HepG2 (cell line): ENCODE measurements at regions not wholly inside any gene's neighbourhood (a gene's known extent, or its start where the extent isn't known, plus 50 kb on each side); places are given as distances from the start of the nearest gene placed in this dataset.

Experiments used
- DMAP1 ChIP-seq: IDR thresholded peaks from 2 replicates; pipeline ENCODE4 v1.6.1; 2016
- EP300 ChIP-seq, 3 experiments: sonication (generic) in 1 of 3; formaldehyde crosslinking in 1 of 3; IDR thresholded peaks; 2 replicates each; pipeline versions ENCODE4 v1.5.1 to v1.6.1; 2011 to 2020; ENCODE audit warnings: low read depth in 2 of 3, low read length in 2 of 3, borderline replicate concordance in 1 of 3, improper control_type of control experiment in 1 of 3, mild to moderate bottlenecking in 1 of 3, missing genetic modification reagents in 1 of 3, moderate library complexity in 1 of 3
- IKZF4 ChIP-seq: sonication (generic); formaldehyde crosslinking; IDR thresholded peaks from 2 replicates; pipeline ENCODE4 v1.5.1; 2020; ENCODE audit warnings: borderline replicate concordance, mild to moderate bottlenecking, low read depth, missing genetic modification reagents; ENCODE audit errors: not compliant biosample characterization
- MZF1 ChIP-seq: sonication (generic); formaldehyde crosslinking; IDR thresholded peaks from 2 replicates; pipeline ENCODE4 v1.8.1; 2023; ENCODE audit warnings: mild to moderate bottlenecking, missing genetic modification reagents, borderline replicate concordance
- SALL1 ChIP-seq: sonication (generic); formaldehyde crosslinking; IDR thresholded peaks from 2 replicates; pipeline ENCODE4 v1.8.0; 2022; ENCODE audit warnings: mild to moderate bottlenecking, missing genetic modification reagents
- TOE1 ChIP-seq: sonication (generic); formaldehyde crosslinking; IDR thresholded peaks from 2 replicates; pipeline ENCODE4 v1.4.0; 2020; ENCODE audit warnings: mild to moderate bottlenecking, missing genetic modification reagents
- ZFX ChIP-seq: sonication (generic); formaldehyde crosslinking; IDR thresholded peaks from 2 replicates; pipeline ENCODE4 v1.4.0; 2020; ENCODE audit warnings: mild to moderate bottlenecking, low read depth, missing genetic modification reagents, moderate library complexity
- ZNF207 ChIP-seq: fragments of 450-650 bp; IDR thresholded peaks from 2 replicates; pipeline ENCODE4 v1.6.1; 2016; ENCODE audit warnings: antibody characterized with exemption, borderline replicate concordance
- ZNF441 ChIP-seq: sonication (generic); formaldehyde crosslinking; IDR thresholded peaks from 2 replicates; pipeline ENCODE4 v1.7.0; 2021; ENCODE audit warnings: missing genetic modification reagents, borderline replicate concordance
- ZNF512B ChIP-seq: sonication (generic); formaldehyde crosslinking; IDR thresholded peaks from 2 replicates; pipeline ENCODE4 v1.5.1; 2020; ENCODE audit warnings: missing genetic modification reagents, mild to moderate bottlenecking, borderline replicate concordance
- ZNF616 ChIP-seq: sonication (generic); formaldehyde crosslinking; IDR thresholded peaks from 2 replicates; pipeline ENCODE4 v1.5.0; 2020; ENCODE audit warnings: low read depth, mild to moderate bottlenecking, missing genetic modification reagents
- ZNF850 ChIP-seq: sonication (generic); formaldehyde crosslinking; conservative IDR thresholded peaks from 2 replicates; pipeline ENCODE4 v1.9.0; 2021; ENCODE audit warnings: mild to moderate bottlenecking, missing genetic modification reagents
- TF ChIP-seq, protein P1 (sequence below), 2 experiments: fragments of 450-650 bp in 1 of 2; sonication (generic) in 1 of 2; formaldehyde crosslinking in 1 of 2; IDR thresholded peaks; 2 replicates each; pipeline versions ENCODE4 v1.6.1 to v1.8.0; 2016 to 2022; ENCODE audit warnings: antibody characterized with exemption in 1 of 2, mild to moderate bottlenecking in 1 of 2, missing genetic modification reagents in 1 of 2
- TF ChIP-seq, protein P2 (sequence below): sonication (generic); formaldehyde crosslinking; IDR thresholded peaks from 2 replicates; pipeline ENCODE4 v1.8.0; 2022; ENCODE audit warnings: low read depth, missing genetic modification reagents

DNA sequence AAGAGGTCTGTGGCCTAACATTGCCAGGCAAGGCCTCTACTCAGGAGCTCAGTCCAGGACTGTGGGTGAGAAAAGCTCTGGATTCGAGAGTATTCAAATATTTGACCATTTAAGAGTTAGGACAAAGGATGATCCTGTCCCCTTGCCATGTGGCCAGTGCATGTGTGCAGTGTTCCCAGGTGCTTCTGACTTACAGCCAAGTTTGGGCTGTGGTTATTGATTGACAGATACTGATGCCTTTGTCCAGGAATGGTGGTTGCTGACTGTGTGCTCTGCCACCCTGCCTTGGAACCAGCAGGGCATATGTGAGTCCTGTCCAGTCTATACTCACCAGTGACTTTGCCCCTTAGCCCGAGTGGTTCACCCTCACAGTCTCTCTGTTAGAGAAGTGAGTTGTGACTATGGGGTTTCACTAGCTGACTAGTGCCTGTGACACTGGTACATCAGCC lies 51.9 kb downstream of the GARRE1 start (continued):
- TF ChIP-seq, protein P1, sequence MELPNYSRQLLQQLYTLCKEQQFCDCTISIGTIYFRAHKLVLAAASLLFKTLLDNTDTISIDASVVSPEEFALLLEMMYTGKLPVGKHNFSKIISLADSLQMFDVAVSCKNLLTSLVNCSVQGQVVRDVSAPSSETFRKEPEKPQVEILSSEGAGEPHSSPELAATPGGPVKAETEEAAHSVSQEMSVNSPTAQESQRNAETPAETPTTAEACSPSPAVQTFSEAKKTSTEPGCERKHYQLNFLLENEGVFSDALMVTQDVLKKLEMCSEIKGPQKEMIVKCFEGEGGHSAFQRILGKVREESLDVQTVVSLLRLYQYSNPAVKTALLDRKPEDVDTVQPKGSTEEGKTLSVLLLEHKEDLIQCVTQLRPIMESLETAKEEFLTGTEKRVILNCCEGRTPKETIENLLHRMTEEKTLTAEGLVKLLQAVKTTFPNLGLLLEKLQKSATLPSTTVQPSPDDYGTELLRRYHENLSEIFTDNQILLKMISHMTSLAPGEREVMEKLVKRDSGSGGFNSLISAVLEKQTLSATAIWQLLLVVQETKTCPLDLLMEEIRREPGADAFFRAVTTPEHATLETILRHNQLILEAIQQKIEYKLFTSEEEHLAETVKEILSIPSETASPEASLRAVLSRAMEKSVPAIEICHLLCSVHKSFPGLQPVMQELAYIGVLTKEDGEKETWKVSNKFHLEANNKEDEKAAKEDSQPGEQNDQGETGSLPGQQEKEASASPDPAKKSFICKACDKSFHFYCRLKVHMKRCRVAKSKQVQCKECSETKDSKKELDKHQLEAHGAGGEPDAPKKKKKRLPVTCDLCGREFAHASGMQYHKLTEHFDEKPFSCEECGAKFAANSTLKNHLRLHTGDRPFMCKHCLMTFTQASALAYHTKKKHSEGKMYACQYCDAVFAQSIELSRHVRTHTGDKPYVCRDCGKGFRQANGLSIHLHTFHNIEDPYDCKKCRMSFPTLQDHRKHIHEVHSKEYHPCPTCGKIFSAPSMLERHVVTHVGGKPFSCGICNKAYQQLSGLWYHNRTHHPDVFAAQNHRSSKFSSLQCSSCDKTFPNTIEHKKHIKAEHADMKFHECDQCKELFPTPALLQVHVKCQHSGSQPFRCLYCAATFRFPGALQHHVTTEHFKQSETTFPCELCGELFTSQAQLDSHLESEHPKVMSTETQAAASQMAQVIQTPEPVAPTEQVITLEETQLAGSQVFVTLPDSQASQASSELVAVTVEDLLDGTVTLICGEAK (IDR thresholded peaks at IDR 0.05): no peak
- TF ChIP-seq, protein P1 (CRISPR knock-in tag; IDR thresholded peaks at IDR 0.05): 0 out of 2 replicates have a peak, but pooled peaks have one; percentile 23
- TF ChIP-seq ZNF850 (CRISPR knock-in tag) (no peak), ZNF512B (no peak), EP300 (IDR thresholded peaks at IDR 0.05; ENCODE audit: low read depth in 2 of 2, low read length in 2 of 2) (0 out of 4 replicates have a peak, but pooled peaks of 1 of the 2 experiments have one; percentile 35), EP300 (CRISPR knock-in tag; IDR thresholded peaks at IDR 0.05; ENCODE audit: borderline replicate concordance) (peak; percentile 65; the same call in 1 of the 2 replicates), IKZF4 (no peak), SALL1 (CRISPR knock-in tag) (peak; percentile 87), ZNF207 (no peak), DMAP1 (CRISPR knock-in tag) (peak; percentile 85), ZNF616 (CRISPR knock-in tag) (no peak), ZNF441 (CRISPR knock-in tag) (no peak; the same call in 1 of the 2 replicates), ZFX (CRISPR knock-in tag) (peak; percentile 82), TOE1 (CRISPR knock-in tag) (no peak), MZF1 (CRISPR knock-in tag) (no peak)
- TF ChIP-seq, protein P2, sequence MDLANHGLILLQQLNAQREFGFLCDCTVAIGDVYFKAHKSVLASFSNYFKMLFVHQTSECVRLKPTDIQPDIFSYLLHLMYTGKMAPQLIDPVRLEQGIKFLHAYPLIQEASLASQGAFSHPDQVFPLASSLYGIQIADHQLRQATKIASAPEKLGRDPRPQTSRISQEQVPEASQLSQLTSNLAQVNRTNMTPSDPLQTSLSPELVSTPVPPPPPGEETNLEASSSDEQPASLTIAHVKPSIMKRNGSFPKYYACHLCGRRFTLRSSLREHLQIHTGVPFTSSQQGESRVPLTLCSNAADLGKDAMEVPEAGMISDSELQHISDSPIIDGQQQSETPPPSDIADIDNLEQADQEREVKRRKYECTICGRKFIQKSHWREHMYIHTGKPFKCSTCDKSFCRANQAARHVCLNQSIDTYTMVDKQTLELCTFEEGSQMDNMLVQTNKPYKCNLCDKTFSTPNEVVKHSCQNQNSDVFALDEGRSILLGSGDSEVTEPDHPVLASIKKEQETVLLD (CRISPR knock-in tag): no peak
